Caco-2 (cell line): ENCODE measurements at regions not wholly inside any gene's neighbourhood (a gene's known extent, or its start where the extent isn't known, plus 50 kb on each side); places are given as distances from the start of the nearest gene placed in this dataset.

Source experiments
- BruUV-seq: library from RNA; stranded (reverse); fragments of 400-500 nt; replicated peaks from 2 replicates; lab custom pipeline; 2021; lab: Mats Ljungman, UMichigan
- CTCF ChIA-PET: fragments of 300-600 bp; sonication (Branson Sonifier 250); formaldehyde crosslinking; loops from one replicate; lab custom pipeline; 2022; ENCODE audit warnings: antibody characterized with exemption; lab: Charles Lee
- POLR2A ChIA-PET: fragments of 300-600 bp; sonication (Branson Sonifier 250); formaldehyde crosslinking; loops from one replicate; lab custom pipeline; 2022; ENCODE audit warnings: antibody characterized with exemption; lab: Charles Lee
- DNase-seq, 2 experiments: peaks; one replicate each; pipeline versions ENCODE4 v3.0.0 to v3.0.0-alpha.2; 2020 to 2022
- H3K27me3 ChIP-seq: replicated peaks from 2 replicates; pipeline ENCODE4 v1.6.0; 2011; ENCODE audit warnings: low read length; ENCODE audit not compliant: control insufficient read depth, insufficient read depth
- H3K36me3 ChIP-seq: 2 replicates; pipeline ENCODE4 v1.5.1; 2011; ENCODE audit warnings: low read length; ENCODE audit not compliant: control insufficient read depth, insufficient read depth
- H3K4me1 ChIP-seq: fragments of 250-450 bp; sonication (Bioruptor Pico); 2 replicates; pipeline ENCODE4 v1.5.1; 2020; ENCODE audit warnings: mild to moderate bottlenecking
- H3K4me3 ChIP-seq: 2 replicates; pipeline ENCODE4 v1.5.1; 2011; ENCODE audit warnings: low read depth, mild to moderate bottlenecking, control low read depth, low read length
- H3K9me3 ChIP-seq: fragments of 250-450 bp; sonication (Bioruptor Pico); 2 replicates; pipeline ENCODE4 v1.5.1; 2020; ENCODE audit warnings: mild to moderate bottlenecking, moderate library complexity
- H3K27ac Mint-ChIP-seq: one replicate; pipeline ENCODE4 v1.8.0; 2022; ENCODE audit warnings: mixed read lengths; ENCODE audit not compliant: unreplicated experiment
- H3K27me3 Mint-ChIP-seq: one replicate; pipeline ENCODE4 v1.8.0; 2022; ENCODE audit warnings: mixed read lengths; ENCODE audit not compliant: insufficient read depth, unreplicated experiment
- H3K36me3 Mint-ChIP-seq: one replicate; pipeline ENCODE4 v1.8.0; 2022; ENCODE audit warnings: mild to moderate bottlenecking, mixed read lengths; ENCODE audit not compliant: insufficient read depth, unreplicated experiment
- H3K4me1 Mint-ChIP-seq: one replicate; pipeline ENCODE4 v1.8.0; 2022; ENCODE audit warnings: low read depth, mixed read lengths; ENCODE audit not compliant: unreplicated experiment
- H3K4me3 Mint-ChIP-seq: one replicate; pipeline ENCODE4 v1.8.0; 2022; ENCODE audit warnings: mild to moderate bottlenecking, moderate library complexity, mixed read lengths; ENCODE audit not compliant: unreplicated experiment
- H3K9me3 Mint-ChIP-seq: one replicate; pipeline ENCODE4 v1.8.0; 2022; ENCODE audit warnings: mixed read lengths; ENCODE audit not compliant: unreplicated experiment
- CTCF ChIP-seq, 2 experiments: fragments of 200-600 bp in 1 of 2; IDR thresholded peaks; 1 replicate in 1 of 2; 2 replicates in 1 of 2; pipeline versions ENCODE4 v1.5.1 to v1.8.0; 2011 to 2022; ENCODE audit warnings: antibody characterized with exemption in 1 of 2, control low read depth in 1 of 2, inconsistent platforms in 1 of 2, low read depth in 1 of 2, low read length in 1 of 2, mild to moderate bottlenecking in 1 of 2, moderate library complexity in 1 of 2; ENCODE audit not compliant: insufficient read depth in 1 of 2, severe bottlenecking in 1 of 2, unreplicated experiment in 1 of 2
- intact Hi-C: fragments of 100-400 bp; cut with micrococcal nuclease; formaldehyde crosslinking; loops from one replicate; pipeline ENCODE4 v1.10.0; 2022; ENCODE audit not compliant: unreplicated experiment

GRCh38 chr3:46131884-46132450, 76.1 kb downstream of the CCR1 start:
- CTCF ChIA-PET = no interaction called here
- no peaks in the 10 kb centered on the region for H3K27me3 Mint-ChIP-seq
- Histone ChIP-seq H3K27me3 (no peaks in the 10 kb centered on the region), H3K4me1 (peaks cover 13% of the 10 kb centered on the region), H3K4me3 (no peak overlapping the region), H3K9me3 (no peaks in the 10 kb centered on the region), H3K36me3 (no peaks in the 10 kb centered on the region)
- TF ChIP-seq CTCF (IDR thresholded peaks at IDR 0.05; ENCODE audit: insufficient read depth in 1 of 2, low read depth in 1 of 2, low read length in 1 of 2, severe bottlenecking in 1 of 2, unreplicated experiment in 1 of 2) = no peak
- intact Hi-C loops = no loop called here
- no peak for DNase-seq
- POLR2A ChIA-PET = no interaction called here
- BruUV-seq = no TSS peak
- H3K36me3 Mint-ChIP-seq = no peaks in the 10 kb centered on the region
- no peak overlapping the region for H3K4me3 Mint-ChIP-seq
- no peak overlapping the region for H3K27ac Mint-ChIP-seq
- peaks cover 8% of the 10 kb centered on the region for H3K4me1 Mint-ChIP-seq
- no peaks in the 10 kb centered on the region for H3K9me3 Mint-ChIP-seq

GRCh38 chr3:46130631-46131310, 77.3 kb downstream of the CCR1 start:
- Histone ChIP-seq H3K4me3 (no peak overlapping the region), H3K9me3 (no peaks in the 10 kb centered on the region), H3K4me1 (peaks cover 13% of the 10 kb centered on the region), H3K27me3 (no peaks in the 10 kb centered on the region), H3K36me3 (no peaks in the 10 kb centered on the region)
- H3K27me3 Mint-ChIP-seq = no peaks in the 10 kb centered on the region
- no peak overlapping the region for H3K4me3 Mint-ChIP-seq
- ChIA-PET CTCF (no interaction called here), POLR2A (no interaction called here)
- intact Hi-C loops = no loop called here
- no TSS peak for BruUV-seq
- peaks cover 12% of the 10 kb centered on the region for H3K4me1 Mint-ChIP-seq
- no peak overlapping the region for H3K27ac Mint-ChIP-seq
- no peaks in the 10 kb centered on the region for H3K9me3 Mint-ChIP-seq
- no peaks in the 10 kb centered on the region for H3K36me3 Mint-ChIP-seq
- no peak for TF ChIP-seq CTCF (IDR thresholded peaks at IDR 0.05; ENCODE audit: insufficient read depth in 1 of 2, low read depth in 1 of 2, low read length in 1 of 2, severe bottlenecking in 1 of 2, unreplicated experiment in 1 of 2)
- DNase-seq = no peak

GRCh38 chr3:46129588-46130272, 78.4 kb downstream of the CCR1 start:
- Mint-ChIP-seq H3K4me1 (peaks cover 12% of the 10 kb centered on the region), H3K36me3 (no peaks in the 10 kb centered on the region), H3K9me3 (no peaks in the 10 kb centered on the region), H3K27me3 (no peaks in the 10 kb centered on the region), H3K4me3 (no peak overlapping the region), H3K27ac (no peak overlapping the region)
- H3K36me3 ChIP-seq = no peaks in the 10 kb centered on the region
- peaks cover 18% of the 10 kb centered on the region for H3K4me1 ChIP-seq
- H3K9me3 ChIP-seq = no peaks in the 10 kb centered on the region
- ChIA-PET POLR2A (no interaction called here), CTCF (no interaction called here)
- H3K4me3 ChIP-seq = no peak overlapping the region
- no peaks in the 10 kb centered on the region for H3K27me3 ChIP-seq
- no peak for TF ChIP-seq CTCF (IDR thresholded peaks at IDR 0.05; ENCODE audit: insufficient read depth in 1 of 2, low read depth in 1 of 2, low read length in 1 of 2, severe bottlenecking in 1 of 2, unreplicated experiment in 1 of 2)
- no peak for DNase-seq
- BruUV-seq = no TSS peak
- intact Hi-C loops = no loop called here
